GM19455 (cell line): ENCODE measurements at regions not wholly inside any gene's neighbourhood (a gene's known extent, or its start where the extent isn't known, plus 50 kb on each side); places are given as distances from the start of the nearest gene placed in this dataset.
"Not testable (repeated sequence)": the region's sequence is repeated elsewhere in the genome, so short reads cannot be mapped to it uniquely, and the experiment has no call there.

Experiments
- ATAC-seq: cut with Tn5 transposase; IDR thresholded peaks from one replicate; pipeline ENCODE4 v1.9.1; 2021; ENCODE audit not compliant: unreplicated experiment

DNA sequence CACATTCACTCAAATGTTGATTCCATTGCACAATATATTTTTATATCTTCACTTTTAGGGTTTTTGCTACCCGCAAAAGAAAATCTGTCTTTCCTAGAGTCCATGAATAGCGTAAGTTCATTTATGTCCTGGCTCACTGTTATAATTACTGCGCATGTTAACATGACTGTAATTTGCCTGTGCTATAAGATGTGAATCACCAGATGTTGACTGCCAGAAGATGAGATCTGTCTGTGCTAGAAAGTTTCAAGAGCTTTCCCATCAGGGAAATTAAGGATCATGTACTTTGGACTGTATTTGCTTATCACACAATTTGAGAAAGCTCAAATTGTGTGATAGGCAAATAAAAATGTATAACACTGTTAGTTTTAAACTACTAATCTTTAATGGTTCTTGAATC, 322.5 kb downstream of the CHL1 start:
- no peak for ATAC-seq

- ATAC-seq, result no peak
Measured at GRCh38 chr3:522888-523287, 326.3 kb downstream of the CHL1 start.

DNA sequence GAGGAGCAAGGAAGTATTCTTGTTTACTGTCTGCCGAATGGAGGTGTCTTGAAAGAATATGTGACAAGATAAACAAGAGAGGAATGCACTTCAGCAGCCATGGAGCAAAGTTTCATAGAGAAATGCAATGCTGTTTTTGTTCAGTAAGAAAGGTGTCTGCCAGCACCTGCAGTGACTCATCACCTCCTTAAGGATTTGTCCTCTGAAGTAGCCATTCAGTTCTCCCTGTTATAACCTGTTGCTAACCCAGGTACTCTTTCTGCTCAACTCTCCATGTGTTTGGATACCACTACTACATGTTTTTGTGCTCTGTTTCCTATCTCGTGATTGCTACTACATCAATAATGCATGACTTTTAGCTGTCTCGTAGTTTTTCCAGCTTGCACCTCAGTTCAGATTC, 328.9 kb downstream of the CHL1 start:
- ATAC-seq, result no peak

DNA sequence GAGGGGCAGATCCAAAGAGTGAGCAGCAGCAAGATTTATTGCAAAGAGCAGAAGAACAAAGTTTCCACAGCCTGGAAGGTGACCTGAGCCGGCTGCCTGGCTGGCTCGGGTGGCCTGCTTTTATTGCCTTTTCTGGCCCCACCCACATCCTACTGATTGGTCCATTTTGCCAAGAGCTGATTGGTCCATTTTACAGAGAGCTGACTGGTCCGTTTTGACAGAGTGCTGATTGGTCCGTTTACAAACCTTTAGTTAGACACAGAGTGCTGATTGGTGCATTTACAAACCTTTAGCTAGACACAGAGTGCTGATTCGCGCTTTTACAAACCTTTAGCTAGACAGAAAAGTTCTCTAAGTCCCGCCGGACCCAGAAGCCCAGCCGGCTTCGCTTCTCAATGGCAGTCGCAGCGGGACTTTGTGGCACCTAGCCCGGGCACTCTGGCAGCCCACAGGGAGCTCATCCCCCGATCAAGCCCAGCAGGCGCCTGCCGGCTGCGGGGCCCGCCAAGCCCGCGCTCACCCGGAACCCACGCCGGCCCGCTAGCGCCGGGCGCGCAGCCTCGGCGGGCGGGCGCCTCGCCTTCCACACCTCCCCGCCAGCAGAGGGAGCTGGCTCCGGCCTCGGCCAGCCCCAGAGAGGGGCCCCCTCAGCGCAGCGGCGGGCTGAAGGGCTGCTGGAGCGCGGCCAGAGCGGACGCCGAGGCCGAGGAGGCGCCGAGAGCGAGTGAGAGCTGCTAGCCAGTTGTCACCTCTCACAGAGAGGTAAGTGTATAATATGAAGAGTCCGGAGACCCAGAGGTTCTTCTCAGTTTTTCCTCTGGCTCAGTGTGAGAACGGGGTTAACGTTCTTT, 339.2 kb downstream of the CHL1 start:
- ATAC-seq, result no peak

DNA sequence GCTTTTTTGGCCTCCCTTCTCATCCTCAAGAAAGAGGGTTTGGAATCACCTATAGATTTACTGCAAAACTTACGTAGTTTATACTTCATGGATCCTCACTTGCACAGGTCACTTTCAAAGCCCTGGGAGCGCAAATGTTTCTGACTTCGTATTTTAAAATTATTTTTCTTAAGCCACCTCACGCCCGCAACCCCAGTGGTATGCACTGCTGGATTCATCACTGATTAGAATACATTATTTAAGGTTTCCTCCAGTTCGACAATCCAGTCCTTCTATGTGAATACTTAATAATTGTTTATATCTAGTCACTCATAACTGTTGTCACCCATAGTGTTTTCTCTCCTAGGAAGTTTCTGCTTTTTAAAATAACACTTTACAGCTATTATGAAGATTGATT, 339.9 kb downstream of the CHL1 start:
- ATAC-seq, result no peak

- ATAC-seq, result no peak
Measured at GRCh38 chr3:541062-541801, 344.7 kb downstream of the CHL1 start.

DNA sequence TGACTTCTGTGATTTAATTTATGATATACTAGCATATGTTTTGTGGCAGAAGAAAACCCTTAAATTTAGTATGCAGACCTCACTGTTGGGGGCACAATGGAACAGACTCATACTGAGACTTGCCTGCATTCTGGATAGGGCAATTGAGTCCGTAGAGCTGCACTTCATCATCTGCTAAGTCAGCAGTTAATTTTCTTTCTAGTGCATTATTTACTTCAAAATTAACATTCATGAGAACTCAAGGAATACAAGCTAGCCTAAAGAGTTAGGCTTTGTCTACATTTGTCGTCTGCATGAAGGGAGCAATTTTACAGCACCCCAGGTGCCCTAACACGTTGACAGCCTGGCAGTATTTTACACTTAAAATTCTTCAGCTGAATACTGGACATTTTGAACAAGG, 345.5 kb downstream of the CHL1 start:
- ATAC-seq, result no peak

DNA sequence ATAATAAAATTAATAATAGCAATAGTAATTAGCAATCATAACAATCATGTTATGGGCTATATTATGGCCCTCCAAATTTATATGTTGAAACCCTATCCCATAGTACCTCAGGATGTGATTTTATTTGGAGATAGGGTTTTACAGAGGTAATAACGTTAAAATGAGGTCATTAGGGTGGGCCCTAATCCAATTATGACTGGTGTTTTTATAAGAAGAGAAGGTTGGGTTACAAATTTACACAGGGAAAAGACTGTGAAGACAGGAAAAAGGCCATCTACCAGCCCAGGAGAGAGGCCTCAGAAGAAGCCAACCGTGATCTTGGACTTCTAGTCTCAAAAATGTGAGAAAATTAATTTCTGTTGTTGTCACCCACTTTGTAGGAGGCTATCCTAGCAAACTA, 353.1 kb downstream of the CHL1 start:
- ATAC-seq, result no peak

- ATAC-seq, result no peak
Measured at GRCh38 chr3:550471-550870, 353.9 kb downstream of the CHL1 start.

DNA sequence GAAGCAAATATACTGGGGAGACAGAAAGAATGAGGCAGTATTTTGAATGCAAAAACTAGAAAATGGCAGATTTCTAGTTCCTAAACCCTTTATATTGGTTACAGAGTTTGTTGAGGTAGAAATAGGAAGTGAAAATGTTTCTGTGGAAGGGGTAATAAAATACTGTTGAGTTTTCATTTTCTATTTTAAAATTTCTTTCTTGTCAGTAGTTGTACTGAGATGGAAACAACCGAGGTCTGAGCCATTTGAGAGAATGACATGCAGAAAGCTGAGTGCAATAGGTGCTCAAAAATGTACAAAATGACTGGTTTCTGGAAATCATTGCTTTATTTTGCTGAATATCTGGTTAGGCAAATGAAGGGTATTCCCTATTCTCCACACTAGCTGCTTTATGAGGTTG, 361.4 kb downstream of the CHL1 start:
- peak; percentile 98 for ATAC-seq

GRCh38 chr3:567488-568185, 371.1 kb downstream of the CHL1 start:
- ATAC-seq, result no peak

GRCh38 chr3:579529-579928, 383.0 kb downstream of the CHL1 start:
- ATAC-seq, result not testable (repeated sequence)

- ATAC-seq, result not testable (repeated sequence)
Measured at GRCh38 chr3:589066-589465, 392.5 kb downstream of the CHL1 start.

- ATAC-seq, result not testable (repeated sequence)
Measured at GRCh38 chr3:597304-597703, 400.7 kb downstream of the CHL1 start.

- not testable (repeated sequence) for ATAC-seq
Measured at GRCh38 chr3:597746-598145, 401.2 kb downstream of the CHL1 start.

- ATAC-seq, result not testable (repeated sequence)
Measured at GRCh38 chr3:607480-607879, 410.9 kb downstream of the CHL1 start.

GRCh38 chr3:621714-622113, 425.2 kb downstream of the CHL1 start:
- ATAC-seq, result no peak

- no peak for ATAC-seq
Measured at GRCh38 chr3:622314-622713, 425.8 kb downstream of the CHL1 start.

DNA sequence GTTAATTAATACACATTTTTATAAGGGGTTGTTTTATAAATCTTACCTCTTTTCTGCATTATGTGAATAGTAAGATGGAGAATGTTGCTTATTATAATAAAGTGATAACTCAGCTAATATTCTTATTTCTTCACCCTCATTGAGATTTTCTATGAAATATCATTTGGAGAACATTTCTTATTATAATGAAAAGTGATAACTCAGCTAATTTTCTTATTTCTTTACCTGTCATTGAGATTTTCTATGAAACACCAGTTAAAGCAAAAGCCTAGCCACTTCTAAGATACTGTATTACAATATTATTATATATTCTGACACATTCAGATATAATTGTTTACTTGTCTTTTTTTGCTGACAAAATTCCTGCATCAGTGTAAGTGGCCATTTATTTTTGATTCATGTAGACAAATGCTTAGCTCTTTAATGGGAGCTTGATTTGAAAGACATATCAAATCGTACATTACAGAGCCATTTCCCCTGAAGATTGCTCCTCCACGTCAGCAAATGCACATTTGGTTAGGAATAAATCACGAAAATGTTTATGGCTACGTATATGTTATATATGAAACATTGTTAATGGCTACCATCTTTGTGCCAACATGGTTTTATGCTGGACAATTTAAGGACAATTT, 427.5 kb downstream of the CHL1 start:
- no peak for ATAC-seq

GRCh38 chr3:632571-633170, 436.1 kb downstream of the CHL1 start:
- peak; percentile 72 for ATAC-seq

DNA sequence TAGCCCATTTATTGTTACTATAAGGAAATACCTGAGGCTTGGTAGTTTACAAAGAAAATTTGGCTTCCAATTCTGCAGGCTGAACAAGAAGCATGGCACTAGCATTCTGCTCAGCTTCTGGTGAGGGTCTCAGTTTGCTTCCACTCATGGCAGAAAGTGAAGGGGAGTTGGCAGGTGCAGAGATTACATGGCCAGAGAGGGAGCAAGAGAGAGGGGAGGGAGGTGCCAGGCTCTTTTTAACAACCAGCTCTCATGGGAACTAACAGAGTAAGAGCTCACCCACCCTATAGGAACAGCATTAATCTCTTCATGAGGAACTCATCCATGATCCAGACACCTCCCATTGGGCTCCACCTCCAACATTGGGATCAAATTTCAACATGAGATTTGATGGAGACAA, 437.9 kb downstream of the CHL1 start:
- no peak for ATAC-seq
